ENCODE measurements at regions not wholly inside any gene's neighbourhood (a gene's known extent, or its start where the extent isn't known, plus 50 kb on each side); places are given as distances from the start of the nearest gene placed in this dataset.

DNA sequence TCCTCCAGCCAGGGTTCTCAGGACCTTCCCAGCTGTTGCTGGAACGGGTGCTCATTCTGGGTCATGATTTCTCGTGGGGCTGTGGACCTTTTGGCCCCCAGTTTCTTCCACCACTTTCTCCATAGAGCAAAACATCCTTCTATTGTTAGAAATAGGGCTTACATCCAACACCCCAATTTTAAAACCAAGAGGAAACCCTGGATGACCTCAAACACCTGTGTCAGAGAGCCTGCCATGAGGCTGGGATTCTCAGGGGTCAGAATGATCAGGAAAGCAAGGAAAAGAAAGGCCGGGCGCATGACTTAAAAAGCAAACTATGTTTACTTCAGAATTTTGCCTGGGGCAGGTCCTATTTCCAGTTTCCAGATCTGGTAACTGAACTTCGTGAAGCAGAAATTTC, 307.9 kb upstream of the MEIS1 start:
- DNase-seq (ENCODE audit: low spot score, unreplicated experiment): no peak
- H3K27me3 Mint-ChIP-seq: no peaks in the 10 kb centered on the region
- no peak overlapping the region for H3K27ac Mint-ChIP-seq
- peaks cover 2% of the 10 kb centered on the region for H3K4me1 Mint-ChIP-seq (ENCODE audit: low read depth)
- no peak overlapping the region for H3K4me3 Mint-ChIP-seq (ENCODE audit: low read depth)
- H3K9me3 Mint-ChIP-seq (ENCODE audit: low read depth): no peaks in the 10 kb centered on the region
- H3K36me3 Mint-ChIP-seq (ENCODE audit: insufficient read depth): no peaks in the 10 kb centered on the region
- TF ChIP-seq, protein P1, sequence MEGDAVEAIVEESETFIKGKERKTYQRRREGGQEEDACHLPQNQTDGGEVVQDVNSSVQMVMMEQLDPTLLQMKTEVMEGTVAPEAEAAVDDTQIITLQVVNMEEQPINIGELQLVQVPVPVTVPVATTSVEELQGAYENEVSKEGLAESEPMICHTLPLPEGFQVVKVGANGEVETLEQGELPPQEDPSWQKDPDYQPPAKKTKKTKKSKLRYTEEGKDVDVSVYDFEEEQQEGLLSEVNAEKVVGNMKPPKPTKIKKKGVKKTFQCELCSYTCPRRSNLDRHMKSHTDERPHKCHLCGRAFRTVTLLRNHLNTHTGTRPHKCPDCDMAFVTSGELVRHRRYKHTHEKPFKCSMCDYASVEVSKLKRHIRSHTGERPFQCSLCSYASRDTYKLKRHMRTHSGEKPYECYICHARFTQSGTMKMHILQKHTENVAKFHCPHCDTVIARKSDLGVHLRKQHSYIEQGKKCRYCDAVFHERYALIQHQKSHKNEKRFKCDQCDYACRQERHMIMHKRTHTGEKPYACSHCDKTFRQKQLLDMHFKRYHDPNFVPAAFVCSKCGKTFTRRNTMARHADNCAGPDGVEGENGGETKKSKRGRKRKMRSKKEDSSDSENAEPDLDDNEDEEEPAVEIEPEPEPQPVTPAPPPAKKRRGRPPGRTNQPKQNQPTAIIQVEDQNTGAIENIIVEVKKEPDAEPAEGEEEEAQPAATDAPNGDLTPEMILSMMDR (IDR thresholded peaks at IDR 0.05; ENCODE audit: unreplicated experiment): no peak

- Mint-ChIP-seq H3K4me1 (ENCODE audit: low read depth) (peaks cover 2% of the 10 kb centered on the region), H3K4me3 (ENCODE audit: low read depth) (no peak overlapping the region), H3K36me3 (ENCODE audit: insufficient read depth) (no peaks in the 10 kb centered on the region), H3K9me3 (ENCODE audit: low read depth) (no peaks in the 10 kb centered on the region), H3K27me3 (no peaks in the 10 kb centered on the region), H3K27ac (no peak overlapping the region)
- TF ChIP-seq, protein P1 (IDR thresholded peaks at IDR 0.05; ENCODE audit: unreplicated experiment): no peak
- DNase-seq (ENCODE audit: low spot score, unreplicated experiment): no peak
Observed at GRCh38 chr2:66125951-66126350, 309.0 kb upstream of the MEIS1 start.

- no peaks in the 10 kb centered on the region for H3K27me3 Mint-ChIP-seq
- H3K4me3 Mint-ChIP-seq (ENCODE audit: low read depth): no peak overlapping the region
- no peak for DNase-seq (ENCODE audit: low spot score, unreplicated experiment)
- TF ChIP-seq, protein P1 (IDR thresholded peaks at IDR 0.05; ENCODE audit: unreplicated experiment): no peak
- H3K9me3 Mint-ChIP-seq (ENCODE audit: low read depth): peaks cover 3% of the 10 kb centered on the region
- no peaks in the 10 kb centered on the region for H3K36me3 Mint-ChIP-seq (ENCODE audit: insufficient read depth)
- peaks cover 2% of the 10 kb centered on the region for H3K4me1 Mint-ChIP-seq (ENCODE audit: low read depth)
- H3K27ac Mint-ChIP-seq: no peak overlapping the region
Observed at GRCh38 chr2:66122516-66122915, 312.4 kb upstream of the MEIS1 start.

DNA sequence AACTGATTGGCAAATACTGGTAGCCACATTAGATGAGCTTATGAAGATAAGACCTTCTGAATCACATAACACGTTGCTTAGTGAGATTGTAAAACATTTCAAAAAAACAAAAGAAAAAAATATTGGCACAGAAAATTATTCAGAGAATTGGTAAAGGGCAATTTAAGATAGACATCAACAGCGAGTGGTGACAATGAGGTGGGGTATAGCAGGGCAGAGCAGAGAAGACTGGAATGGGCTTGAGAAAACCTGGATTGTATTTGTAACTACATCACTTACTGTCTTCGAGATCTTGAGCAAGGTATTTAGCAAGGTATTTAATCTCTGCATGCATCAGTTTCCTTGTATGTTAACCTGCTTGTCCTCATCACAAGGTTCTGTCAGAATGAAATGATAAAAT, 313.0 kb upstream of the MEIS1 start:
- no peaks in the 10 kb centered on the region for H3K36me3 Mint-ChIP-seq (ENCODE audit: insufficient read depth)
- no peak overlapping the region for H3K27ac Mint-ChIP-seq
- H3K4me1 Mint-ChIP-seq (ENCODE audit: low read depth): peaks cover 2% of the 10 kb centered on the region
- peaks cover 3% of the 10 kb centered on the region for H3K9me3 Mint-ChIP-seq (ENCODE audit: low read depth)
- no peak for DNase-seq (ENCODE audit: low spot score, unreplicated experiment)
- H3K4me3 Mint-ChIP-seq (ENCODE audit: low read depth): no peak overlapping the region
- H3K27me3 Mint-ChIP-seq: no peaks in the 10 kb centered on the region
- TF ChIP-seq, protein P1 (IDR thresholded peaks at IDR 0.05; ENCODE audit: unreplicated experiment): no peak

- TF ChIP-seq, protein P1 (IDR thresholded peaks at IDR 0.05; ENCODE audit: unreplicated experiment): no peak
- no peaks in the 10 kb centered on the region for H3K36me3 Mint-ChIP-seq (ENCODE audit: insufficient read depth)
- no peaks in the 10 kb centered on the region for H3K9me3 Mint-ChIP-seq (ENCODE audit: low read depth)
- H3K27me3 Mint-ChIP-seq: no peaks in the 10 kb centered on the region
- peaks cover 12% of the 10 kb centered on the region for H3K4me1 Mint-ChIP-seq (ENCODE audit: low read depth)
- DNase-seq (ENCODE audit: low spot score, unreplicated experiment): no peak
- no peak overlapping the region for H3K4me3 Mint-ChIP-seq (ENCODE audit: low read depth)
- H3K27ac Mint-ChIP-seq: no peak overlapping the region
Observed at GRCh38 chr2:66113988-66114625, 320.8 kb upstream of the MEIS1 start.
